K562 (cell line): ENCODE measurements at regions not wholly inside any gene's neighbourhood (a gene's known extent, or its start where the extent isn't known, plus 50 kb on each side); places are given as distances from the start of the nearest gene placed in this dataset.

Source experiments
- ATAC-seq: fragments of 200-7000 bp; cut with Tn5 transposase; 3 replicates; pipeline ENCODE4 v1.9.1; 2020; ENCODE audit warnings: moderate library complexity
- BruUV-seq: library from RNA; stranded (reverse); fragments of 400-500 nt; replicated peaks from 2 replicates; lab custom pipeline; 2021; lab: Mats Ljungman, UMichigan
- CTCF ChIA-PET: fragments of 300-600 bp; formaldehyde crosslinking; extraction: SDS; loops from one replicate; lab custom pipeline; 2021; ENCODE audit warnings: low intra/inter-chr PET ratio; lab: Yijun Ruan, JAX
- POLR2A ChIA-PET: fragments of 300-600, 350-650 bp; sonication (Branson Sonifier 250); formaldehyde crosslinking; extraction: SDS; loops from one replicate; lab custom pipeline; 2021; ENCODE audit warnings: antibody characterized with exemption, inconsistent platforms; lab: Yijun Ruan, JAX
- DNase-seq, 4 experiments: peaks; one replicate each; pipeline versions ENCODE4 v3.0.0 to v3.0.0-alpha.2; 2011 to 2018; ENCODE audit warnings: low spot score in 3 of 4, mixed read lengths in 3 of 4; ENCODE audit errors: extremely low read depth in 1 of 4
- FAIRE-seq: peaks from 2 replicates; lab custom pipeline; 2011; peaks lifted over from hg19 to GRCh38; lab: Jason Lieb, UNC
- H2AFZ ChIP-seq: 2 replicates; pipeline ENCODE4 v1.6.0; 2011; ENCODE audit warnings: low read depth, low read length, control low read depth, inconsistent platforms
- H3K27ac ChIP-seq: fragments of 200-600 bp; 3 replicates; pipeline ENCODE4 v1.8.0; 2011; ENCODE audit warnings: low read depth, mild to moderate bottlenecking, control low read depth, inconsistent platforms, low read length, moderate library complexity, mixed read lengths; ENCODE audit errors: extremely low read depth
- H3K27me3 ChIP-seq, 2 experiments: fragments of 300-600 bp in 1 of 2; 2 replicates in 1 of 2; 3 replicates in 1 of 2; pipeline versions ENCODE4 v1.6.0 to v1.8.0; 2011; ENCODE audit warnings: inconsistent platforms in 2 of 2, low read length in 2 of 2, mild to moderate bottlenecking in 1 of 2, mixed read lengths in 1 of 2, moderate library complexity in 1 of 2; ENCODE audit not compliant: control insufficient read depth in 2 of 2, insufficient read depth in 2 of 2
- H3K36me3 ChIP-seq: fragments of 300-600 bp; 3 replicates; pipeline ENCODE4 v1.8.0; 2011; ENCODE audit warnings: mild to moderate bottlenecking, low read length, inconsistent platforms; ENCODE audit not compliant: control insufficient read depth, insufficient read depth
- H3K4me1 ChIP-seq, 2 experiments: fragments of 200-600 bp in 1 of 2; replicated peaks in 1 of 2; 2 replicates in 1 of 2; 3 replicates in 1 of 2; pipeline versions ENCODE4 v1.5.1 to v1.8.0; 2011; ENCODE audit warnings: inconsistent platforms in 2 of 2, low read length in 2 of 2, mild to moderate bottlenecking in 1 of 2, mixed read lengths in 1 of 2, moderate library complexity in 1 of 2; ENCODE audit not compliant: control insufficient read depth in 2 of 2, insufficient read depth in 2 of 2
- H3K4me2 ChIP-seq: 2 replicates; pipeline ENCODE4 v1.6.1; 2011; ENCODE audit warnings: low read length, control low read depth, inconsistent platforms, mixed read lengths; ENCODE audit not compliant: insufficient read depth
- H3K4me3 ChIP-seq: fragments of 200-600 bp; sonication (generic), shearing (Covaris generic); 2 replicates; pipeline ENCODE4 v1.5.1; 2016; ENCODE audit warnings: control low read depth, inconsistent platforms
- H3K79me2 ChIP-seq: fragments of 200-600 bp; 3 replicates; pipeline ENCODE4 v1.8.0; 2011; ENCODE audit warnings: low read length, inconsistent platforms; ENCODE audit not compliant: control insufficient read depth, insufficient read depth
- H3K9ac ChIP-seq, 2 experiments: 2 replicates each; pipeline versions ENCODE4 v1.6.0 to v1.6.1; 2011; ENCODE audit warnings: low read depth in 2 of 2, low read length in 2 of 2, control low read depth in 1 of 2, inconsistent platforms in 1 of 2, mild to moderate bottlenecking in 1 of 2, mixed read lengths in 1 of 2; ENCODE audit not compliant: insufficient read depth in 1 of 2
- H3K9me1 ChIP-seq: one replicate; pipeline ENCODE4 v1.6.0; 2011; ENCODE audit warnings: inconsistent platforms, mild to moderate bottlenecking, low read length, moderate library complexity; ENCODE audit not compliant: control insufficient read depth, insufficient read depth
- H3K9me3 ChIP-seq: replicated peaks from 2 replicates; pipeline ENCODE4 v1.5.1; 2011; ENCODE audit warnings: low read depth, low read length, inconsistent platforms; ENCODE audit not compliant: control insufficient read depth, insufficient read depth
- H4K20me1 ChIP-seq: replicated peaks from 2 replicates; pipeline ENCODE4 v1.6.1; 2011; ENCODE audit warnings: low read length, inconsistent platforms, mixed read lengths; ENCODE audit not compliant: control insufficient read depth, insufficient read depth
- SMAD4 ChIP-seq: fragments of 250-450 bp; sonication (Bioruptor Pico); conservative IDR thresholded peaks from 2 replicates; pipeline ENCODE4 v1.8.0; 2021; ENCODE audit warnings: inconsistent platforms, mild to moderate bottlenecking, moderate library complexity
- ZNF354B ChIP-seq: fragments of 250-450 bp; sonication (Bioruptor Pico); IDR thresholded peaks from 2 replicates; pipeline ENCODE4 v1.4.0; 2020
- ZNF696 ChIP-seq: fragments of 250-450 bp; sonication (Bioruptor Pico); conservative IDR thresholded peaks from 2 replicates; pipeline ENCODE4 v1.4.0; 2020; ENCODE audit warnings: mild to moderate bottlenecking, moderate library complexity
- WGBS: fragments of 100-300 bp; shearing (Covaris generic); methylation state at CpG from one replicate; pipeline ENCODE4 v1.1.6; 2016; ENCODE audit warnings: low coverage, mixed read lengths; ENCODE audit not compliant: insufficient coverage; ENCODE audit errors: missing lambda C conversion rate; 5-methylcytosine and 5-hydroxymethylcytosine counted together
- in situ Hi-C: fragments of 300-500 bp; cut with MboI; formaldehyde crosslinking; loops from 4 replicates; pipeline ENCODE4 v1.15.0; 2018; ENCODE audit warnings: inconsistent platforms, mixed read lengths
- intact Hi-C: fragments of 100-400 bp; cut with micrococcal nuclease; formaldehyde crosslinking; loops from 2 replicates; pipeline ENCODE4 v1.14.2; 2022
- TF ChIP-seq, protein P1 (sequence below): fragments of 250-450 bp; sonication (Bioruptor Pico); IDR thresholded peaks from 2 replicates; pipeline ENCODE4 v1.8.0; 2021; ENCODE audit warnings: borderline replicate concordance, mild to moderate bottlenecking, moderate library complexity; ENCODE audit not compliant: poor library complexity, severe bottlenecking
- TF ChIP-seq, protein P2 (sequence below): fragments of 450-650 bp; IDR thresholded peaks from 2 replicates; pipeline ENCODE4 v1.6.1; 2016; ENCODE audit warnings: missing biosample characterization, missing genetic modification characterization

DNA sequence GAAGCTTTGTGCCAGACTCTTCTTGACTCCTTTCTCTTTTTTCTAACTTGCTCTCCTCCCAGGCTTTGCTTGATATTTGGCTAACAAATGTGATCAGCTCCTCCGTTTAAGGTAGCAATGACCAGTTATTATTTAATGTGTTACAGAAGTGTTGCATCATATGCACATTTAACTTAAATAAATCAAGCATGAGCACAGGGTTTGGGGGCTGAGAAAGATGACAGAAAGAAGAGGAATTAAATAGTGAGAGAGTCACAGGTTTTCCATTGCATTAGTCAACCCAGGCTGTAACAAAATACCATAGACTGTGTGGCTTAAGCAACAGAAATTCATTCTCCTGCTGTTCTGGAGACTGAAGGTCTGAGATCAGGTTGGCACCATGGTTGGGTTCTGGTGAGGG lies 343.8 kb downstream of the RPRM start:
- intact Hi-C loops (no loop called here), in situ Hi-C loops (no loop called here)
- Histone ChIP-seq H3K36me3 (no peaks in the 10 kb centered on the region), H3K79me2 (no peaks in the 10 kb centered on the region), H3K9me1 (no peaks in the 10 kb centered on the region), H2AFZ (no peak overlapping the region), H4K20me1 (no peaks in the 10 kb centered on the region), H3K27ac (no peak overlapping the region), H3K4me1 (no peaks in the 10 kb centered on the region), H3K4me2 (no peak overlapping the region), H3K9me3 (no peaks in the 10 kb centered on the region; the same call in 1 of the 2 replicates), H3K4me3 (no peak overlapping the region), H3K27me3 (no peaks in the 10 kb centered on the region), H3K9ac (no peak overlapping the region)
- no peak for FAIRE-seq
- POLR2A ChIA-PET = no interaction called here
- BruUV-seq = no TSS peak
- CTCF ChIA-PET = no interaction called here
- WGBS = 0% methylated on average over 1 of the region's 1 CpG
- no peak for ATAC-seq
- TF ChIP-seq ZNF354B (CRISPR knock-in tag) (no peak), ZNF696 (CRISPR knock-in tag) (no peak)
- TF ChIP-seq, protein P1, sequence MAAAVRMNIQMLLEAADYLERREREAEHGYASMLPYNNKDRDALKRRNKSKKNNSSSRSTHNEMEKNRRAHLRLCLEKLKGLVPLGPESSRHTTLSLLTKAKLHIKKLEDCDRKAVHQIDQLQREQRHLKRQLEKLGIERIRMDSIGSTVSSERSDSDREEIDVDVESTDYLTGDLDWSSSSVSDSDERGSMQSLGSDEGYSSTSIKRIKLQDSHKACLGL (CRISPR knock-in tag) = no peak
- DNase-seq = no peak

DNA sequence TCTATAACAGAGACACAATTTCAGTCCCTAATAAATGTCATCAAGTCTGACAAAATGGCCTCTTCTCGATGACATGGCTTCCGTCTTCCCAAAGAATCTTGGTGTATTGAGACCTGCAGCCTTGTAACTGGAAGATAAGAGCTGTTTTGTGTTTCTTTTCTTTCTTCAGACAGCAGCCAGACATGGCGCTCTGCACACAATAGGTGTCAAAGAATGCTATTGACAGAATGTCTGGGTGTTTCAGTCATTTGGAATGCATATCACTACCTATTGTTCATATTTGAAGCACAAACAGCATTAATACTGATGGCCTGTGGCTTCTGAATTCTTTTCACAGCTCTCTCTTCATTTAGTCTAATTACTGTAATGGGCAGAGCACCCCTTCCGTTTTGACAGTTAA lies 344.8 kb downstream of the RPRM start:
- no peaks in the 10 kb centered on the region for H3K79me2 ChIP-seq
- H3K27me3 ChIP-seq = no peaks in the 10 kb centered on the region
- ChIA-PET CTCF (no interaction called here), POLR2A (no interaction called here)
- DNase-seq = no peak
- H3K27ac ChIP-seq = no peak overlapping the region
- H3K4me3 ChIP-seq = no peak overlapping the region
- H3K9me3 ChIP-seq = no peaks in the 10 kb centered on the region; the same call in 1 of the 2 replicates
- no peaks in the 10 kb centered on the region for H3K9me1 ChIP-seq
- no peaks in the 10 kb centered on the region for H3K4me1 ChIP-seq
- no peak overlapping the region for H2AFZ ChIP-seq
- TF ChIP-seq SMAD4 (CRISPR knock-in tag) = no peak
- TF ChIP-seq, protein P2, sequence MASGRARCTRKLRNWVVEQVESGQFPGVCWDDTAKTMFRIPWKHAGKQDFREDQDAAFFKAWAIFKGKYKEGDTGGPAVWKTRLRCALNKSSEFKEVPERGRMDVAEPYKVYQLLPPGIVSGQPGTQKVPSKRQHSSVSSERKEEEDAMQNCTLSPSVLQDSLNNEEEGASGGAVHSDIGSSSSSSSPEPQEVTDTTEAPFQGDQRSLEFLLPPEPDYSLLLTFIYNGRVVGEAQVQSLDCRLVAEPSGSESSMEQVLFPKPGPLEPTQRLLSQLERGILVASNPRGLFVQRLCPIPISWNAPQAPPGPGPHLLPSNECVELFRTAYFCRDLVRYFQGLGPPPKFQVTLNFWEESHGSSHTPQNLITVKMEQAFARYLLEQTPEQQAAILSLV (tag) = no peak
- BruUV-seq = no TSS peak
- FAIRE-seq = no peak
- intact Hi-C loops = no loop called here
- in situ Hi-C loops = no loop called here
- H3K4me2 ChIP-seq = no peak overlapping the region
- no peak overlapping the region for H3K9ac ChIP-seq
- WGBS = 4% methylated on average over 4 of the region's 4 CpGs
- H4K20me1 ChIP-seq = no peaks in the 10 kb centered on the region
- H3K36me3 ChIP-seq = no peaks in the 10 kb centered on the region
- no peak for ATAC-seq
